ENCODE measurements at regions not wholly inside any gene's neighbourhood (a gene's known extent, or its start where the extent isn't known, plus 50 kb on each side); places are given as distances from the start of the nearest gene placed in this dataset.
"Not testable (repeated sequence)": the region's sequence is repeated elsewhere in the genome, so short reads cannot be mapped to it uniquely, and the experiment has no call there.

GRCh38 chr10:94125268-94125667 lies 131.5 kb downstream of the PLCE1 start:
- H3K9me3 ChIP-seq; POLR2A ChIA-PET; ATAC-seq; DNase-seq (ENCODE audit: low read depth in 1 of 2, low spot score in 1 of 2); FAIRE-seq; H3K4me3 ChIP-seq: not testable (repeated sequence)
- H3K4me1 ChIP-seq = peaks cover 67% of the 10 kb centered on the region
- H3K4me2 ChIP-seq = peak overlapping the region; percentile 75
- 92% methylated on average over 8 of the region's 8 CpGs for WGBS (ENCODE audit: missing lambda C conversion rate)
- peak overlapping the region; percentile 81 to 91 for H3K27ac ChIP-seq
- CTCF ChIA-PET = interaction anchor here (1.4 to 2.5 kb wide), 3 partner anchors 10 to 209 kb away, joined by 3 to 11 read pairs (median 6); no protein-coding TSS in a partner anchor

DNA sequence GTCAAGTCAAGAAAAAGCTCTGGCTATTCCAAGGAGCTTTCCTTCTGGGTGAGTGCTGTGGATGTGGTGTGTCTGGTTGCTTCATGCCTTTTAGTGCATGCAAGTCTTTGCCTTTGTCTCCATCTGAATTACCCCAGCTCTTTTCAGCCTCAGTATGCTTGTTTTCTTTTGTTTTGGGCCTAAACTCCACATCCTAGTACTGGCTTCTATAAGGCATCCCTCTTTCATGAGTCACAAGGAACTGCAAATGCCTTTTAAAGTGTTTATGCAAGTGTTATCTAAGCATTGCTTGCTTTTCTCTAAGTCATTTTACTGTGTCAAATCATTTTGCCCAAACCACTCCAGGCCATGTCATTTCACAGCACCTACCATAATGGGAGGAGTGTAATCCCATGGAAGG lies 132.1 kb downstream of the PLCE1 start:
- CTCF ChIA-PET = interaction anchor here (1.5 to 1.7 kb wide), 2 partner anchors 49 to 209 kb away, joined by 4 to 6 read pairs; no protein-coding TSS in a partner anchor
- POLR2A ChIA-PET = no interaction called here
- TF ChIP-seq HOXB13 (CRISPR knock-in tag; IDR thresholded peaks at IDR 0.05; ENCODE audit: low read depth) = no peak

DNA sequence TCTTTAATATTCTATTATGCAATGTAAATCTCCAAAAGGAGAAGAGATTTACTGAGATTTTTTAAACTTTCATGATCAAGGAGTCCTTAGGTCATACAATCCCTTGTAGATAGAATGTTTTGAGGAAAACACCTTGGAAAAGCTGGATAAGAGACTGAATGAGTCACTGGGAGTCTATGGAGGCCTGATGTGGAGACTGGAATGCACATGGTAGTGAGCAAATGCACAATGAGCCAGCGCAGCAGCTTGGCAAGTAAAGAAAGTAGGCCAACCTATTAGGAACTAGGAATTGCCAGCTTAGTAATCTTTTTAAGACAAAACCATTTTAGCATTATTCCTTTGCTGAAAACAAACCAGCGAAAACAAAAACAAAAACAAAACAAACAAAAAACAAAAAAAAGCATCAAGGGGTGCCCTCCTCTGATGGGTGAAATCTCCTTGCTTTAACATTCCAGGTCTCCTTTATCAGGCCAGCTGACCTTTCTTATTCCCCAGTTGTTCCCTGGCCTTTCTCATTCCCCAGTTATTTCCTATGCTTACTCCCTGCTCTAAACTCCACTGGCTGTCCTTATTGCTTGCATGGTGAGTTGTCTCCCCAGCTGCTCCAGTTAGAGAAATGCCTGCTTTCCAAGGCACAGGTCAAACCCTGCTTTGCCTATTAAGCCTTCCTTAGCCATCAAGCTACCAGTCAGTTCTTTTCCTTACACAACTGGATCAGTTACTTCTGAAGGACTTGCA lies 135.8 kb downstream of the PLCE1 start:
- no peaks in the 10 kb centered on the region for H3K9me3 ChIP-seq
- POLR2A ChIA-PET = no interaction called here
- no peak for FAIRE-seq
- H3K27ac ChIP-seq = peak overlapping the region; percentile 36 to 66; a peak in 4 of 6 replicates
- peak; percentile 40 to 71; a peak in 3 of 6 replicates for ATAC-seq
- peaks cover 57% of the 10 kb centered on the region for H3K4me1 ChIP-seq
- CTCF ChIA-PET = interaction anchor here (1.1 kb wide), 1 partner anchor 10 kb away, joined by 3 read pairs; no protein-coding TSS in a partner anchor
- H3K4me3 ChIP-seq = no peak overlapping the region
- WGBS (ENCODE audit: missing lambda C conversion rate) = 65% methylated on average over 2 of the region's 2 CpGs
- DNase-seq (ENCODE audit: low read depth in 1 of 2, low spot score in 1 of 2) = peak; percentile 33 to 38
- H3K4me2 ChIP-seq = peak overlapping the region; percentile 33; the same call in 2 of the 3 replicates
- no peak for TF ChIP-seq PHF8 (IDR thresholded peaks at IDR 0.05; ENCODE audit: borderline replicate concordance, low read depth)
- TF ChIP-seq, protein P1, sequence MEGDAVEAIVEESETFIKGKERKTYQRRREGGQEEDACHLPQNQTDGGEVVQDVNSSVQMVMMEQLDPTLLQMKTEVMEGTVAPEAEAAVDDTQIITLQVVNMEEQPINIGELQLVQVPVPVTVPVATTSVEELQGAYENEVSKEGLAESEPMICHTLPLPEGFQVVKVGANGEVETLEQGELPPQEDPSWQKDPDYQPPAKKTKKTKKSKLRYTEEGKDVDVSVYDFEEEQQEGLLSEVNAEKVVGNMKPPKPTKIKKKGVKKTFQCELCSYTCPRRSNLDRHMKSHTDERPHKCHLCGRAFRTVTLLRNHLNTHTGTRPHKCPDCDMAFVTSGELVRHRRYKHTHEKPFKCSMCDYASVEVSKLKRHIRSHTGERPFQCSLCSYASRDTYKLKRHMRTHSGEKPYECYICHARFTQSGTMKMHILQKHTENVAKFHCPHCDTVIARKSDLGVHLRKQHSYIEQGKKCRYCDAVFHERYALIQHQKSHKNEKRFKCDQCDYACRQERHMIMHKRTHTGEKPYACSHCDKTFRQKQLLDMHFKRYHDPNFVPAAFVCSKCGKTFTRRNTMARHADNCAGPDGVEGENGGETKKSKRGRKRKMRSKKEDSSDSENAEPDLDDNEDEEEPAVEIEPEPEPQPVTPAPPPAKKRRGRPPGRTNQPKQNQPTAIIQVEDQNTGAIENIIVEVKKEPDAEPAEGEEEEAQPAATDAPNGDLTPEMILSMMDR (IDR thresholded peaks at IDR 0.05) = no peak
- no peak for TF ChIP-seq FOSL2 (IDR thresholded peaks at IDR 0.05)
- TF ChIP-seq FOSL2 (CRISPR knock-in tag; IDR thresholded peaks at IDR 0.05) = peak; percentile 23; the same call in 1 of the 2 replicates
- TF ChIP-seq CHD2 (IDR thresholded peaks at IDR 0.05; ENCODE audit: low read length, partially characterized antibody) = no peak
- no peak for TF ChIP-seq EP300 (IDR thresholded peaks at IDR 0.05)
- TF ChIP-seq, protein P2, sequence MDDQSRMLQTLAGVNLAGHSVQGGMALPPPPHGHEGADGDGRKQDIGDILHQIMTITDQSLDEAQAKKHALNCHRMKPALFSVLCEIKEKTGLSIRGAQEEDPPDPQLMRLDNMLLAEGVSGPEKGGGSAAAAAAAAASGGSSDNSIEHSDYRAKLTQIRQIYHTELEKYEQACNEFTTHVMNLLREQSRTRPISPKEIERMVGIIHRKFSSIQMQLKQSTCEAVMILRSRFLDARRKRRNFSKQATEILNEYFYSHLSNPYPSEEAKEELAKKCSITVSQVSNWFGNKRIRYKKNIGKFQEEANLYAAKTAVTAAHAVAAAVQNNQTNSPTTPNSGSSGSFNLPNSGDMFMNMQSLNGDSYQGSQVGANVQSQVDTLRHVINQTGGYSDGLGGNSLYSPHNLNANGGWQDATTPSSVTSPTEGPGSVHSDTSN (IDR thresholded peaks at IDR 0.05) = no peak
- peak; percentile 29; the same call in 1 of the 2 replicates for TF ChIP-seq MAX (IDR thresholded peaks at IDR 0.05)
- TF ChIP-seq E2F6 (IDR thresholded peaks at IDR 0.05; ENCODE audit: borderline replicate concordance, low read depth) = no peak

More for the DNA sequence above, 132.1 kb downstream of the PLCE1 start:
- no peaks in the 10 kb centered on the region for H3K9me3 ChIP-seq
- DNase-seq (ENCODE audit: low read depth in 1 of 2, low spot score in 1 of 2) (peak in 1 of 2 experiments; percentile 20), ATAC-seq (no peak), FAIRE-seq (no peak)
- no peak overlapping the region for H3K4me3 ChIP-seq
- H3K4me2 ChIP-seq = peak overlapping the region; percentile 75
- peak overlapping the region; percentile 81 to 91 for H3K27ac ChIP-seq
- H3K4me1 ChIP-seq = peaks cover 73% of the 10 kb centered on the region

- H3K27ac ChIP-seq = peak overlapping the region in 1 of 2 experiments; percentile 45; a peak in 2 of 6 replicates
- 68% methylated on average over 3 of the region's 3 CpGs for WGBS (ENCODE audit: missing lambda C conversion rate)
- ATAC-seq (no peak; a peak in 1 of 6 replicates), DNase-seq (ENCODE audit: low read depth in 1 of 2, low spot score in 1 of 2) (no peak), FAIRE-seq (no peak)
- H3K4me2 ChIP-seq = peak overlapping the region; percentile 43
- POLR2A ChIA-PET = interaction anchor here (0.6 to 1.0 kb wide), 2 partner anchors 9 to 423 kb away, joined by 4 to 5 read pairs; no protein-coding TSS in a partner anchor
- CTCF ChIA-PET = interaction anchor here (0.6 to 2.0 kb wide), 3 partner anchors 14 to 56 kb away, joined by 4 to 5 read pairs (median 4); no protein-coding TSS in a partner anchor
- H3K9me3 ChIP-seq = no peaks in the 10 kb centered on the region
- no peak overlapping the region for H3K4me3 ChIP-seq
- peaks cover 36% of the 10 kb centered on the region for H3K4me1 ChIP-seq
- no peak for TF ChIP-seq KDM5A (IDR thresholded peaks at IDR 0.05)
- no peak for TF ChIP-seq RARB (CRISPR knock-in tag; IDR thresholded peaks at IDR 0.05)
- TF ChIP-seq ZNF302 (CRISPR knock-in tag; IDR thresholded peaks at IDR 0.05) = no peak
- TF ChIP-seq MAX (IDR thresholded peaks at IDR 0.05) = no peak
- no peak for TF ChIP-seq RFX5 (IDR thresholded peaks at IDR 0.05)
- no peak for TF ChIP-seq HOXB13 (CRISPR knock-in tag; IDR thresholded peaks at IDR 0.05; ENCODE audit: low read depth)
- TF ChIP-seq ZC3H11A (IDR thresholded peaks at IDR 0.05) = no peak
- TF ChIP-seq, protein P3, sequence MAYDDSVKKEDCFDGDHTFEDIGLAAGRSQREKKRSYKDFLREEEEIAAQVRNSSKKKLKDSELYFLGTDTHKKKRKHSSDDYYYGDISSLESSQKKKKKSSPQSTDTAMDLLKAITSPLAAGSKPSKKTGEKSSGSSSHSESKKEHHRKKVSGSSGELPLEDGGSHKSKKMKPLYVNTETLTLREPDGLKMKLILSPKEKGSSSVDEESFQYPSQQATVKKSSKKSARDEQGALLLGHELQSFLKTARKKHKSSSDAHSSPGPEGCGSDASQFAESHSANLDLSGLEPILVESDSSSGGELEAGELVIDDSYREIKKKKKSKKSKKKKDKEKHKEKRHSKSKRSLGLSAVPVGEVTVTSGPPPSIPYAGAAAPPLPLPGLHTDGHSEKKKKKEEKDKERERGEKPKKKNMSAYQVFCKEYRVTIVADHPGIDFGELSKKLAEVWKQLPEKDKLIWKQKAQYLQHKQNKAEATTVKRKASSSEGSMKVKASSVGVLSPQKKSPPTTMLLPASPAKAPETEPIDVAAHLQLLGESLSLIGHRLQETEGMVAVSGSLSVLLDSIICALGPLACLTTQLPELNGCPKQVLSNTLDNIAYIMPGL (CRISPR knock-in tag; IDR thresholded peaks at IDR 0.05; ENCODE audit: borderline replicate concordance) = no peak
- no peak for TF ChIP-seq EHF (CRISPR knock-in tag; IDR thresholded peaks at IDR 0.05)
- no peak for TF ChIP-seq RCOR1 (IDR thresholded peaks at IDR 0.05; ENCODE audit: low read depth, low read length)
- TF ChIP-seq, protein P4, sequence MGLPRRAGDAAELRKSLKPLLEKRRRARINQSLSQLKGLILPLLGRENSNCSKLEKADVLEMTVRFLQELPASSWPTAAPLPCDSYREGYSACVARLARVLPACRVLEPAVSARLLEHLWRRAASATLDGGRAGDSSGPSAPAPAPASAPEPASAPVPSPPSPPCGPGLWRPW (IDR thresholded peaks at IDR 0.05) = no peak
- no peak for TF ChIP-seq FOSB (CRISPR knock-in tag; IDR thresholded peaks at IDR 0.05)
- TF ChIP-seq POLR2A (IDR thresholded peaks at IDR 0.05; ENCODE audit: low read length) = no peak
- no peak for TF ChIP-seq ZSCAN20 (CRISPR knock-in tag; IDR thresholded peaks at IDR 0.05)
- no peak for TF ChIP-seq CHD2 (IDR thresholded peaks at IDR 0.05; ENCODE audit: low read length, partially characterized antibody)
- no peak for TF ChIP-seq BHLHE40 (IDR thresholded peaks at IDR 0.05; ENCODE audit: low read depth, low read length)
Observed at GRCh38 chr10:94131885-94132284, 138.2 kb downstream of the PLCE1 start.

Data from A549 (cell line).